NT2/D1 (cell line): ENCODE measurements at regions not wholly inside any gene's neighbourhood (a gene's known extent, or its start where the extent isn't known, plus 50 kb on each side); places are given as distances from the start of the nearest gene placed in this dataset.

Source experiments
- SUZ12 ChIP-seq: IDR thresholded peaks from 2 replicates; pipeline ENCODE4 v1.6.1; 2011; ENCODE audit not compliant: insufficient read length, insufficient read depth; ENCODE audit errors: extremely low read depth
- YY1 ChIP-seq: IDR thresholded peaks from 2 replicates; pipeline ENCODE4 v1.6.1; 2011; ENCODE audit not compliant: insufficient read length, insufficient read depth
- ZNF274 ChIP-seq: IDR thresholded peaks from 2 replicates; pipeline ENCODE4 v1.6.1; 2011; ENCODE audit warnings: mild to moderate bottlenecking, low read depth, low read length

GRCh38 chr12:88411689-88412088 is 168.6 kb downstream of the KITLG start:
- no peak for TF ChIP-seq ZNF274
- TF ChIP-seq YY1: no peak
- no peak for TF ChIP-seq SUZ12
